ENCODE measurements at regions not wholly inside any gene's neighbourhood (a gene's known extent, or its start where the extent isn't known, plus 50 kb on each side); places are given as distances from the start of the nearest gene placed in this dataset.

GRCh38 chr4:185994750-185995149 lies 74.2 kb upstream of the TLR3 start:
- H3K4me3 ChIP-seq (ENCODE audit: low read depth, low read length): no peak overlapping the region
- TF ChIP-seq CTCF (IDR thresholded peaks at IDR 0.05; ENCODE audit: low read depth, low read length): no peak

GRCh38 chr4:185995665-185996064 lies 73.3 kb upstream of the TLR3 start:
- no peak for DNase-seq (ENCODE audit: low read depth, low spot score)
- in situ Hi-C loops (cut with HindIII; ENCODE audit: low sequenced_read_pairs): no loop called here
- H3K4me3 ChIP-seq (ENCODE audit: low read depth, low read length): no peak overlapping the region
- TF ChIP-seq CTCF (IDR thresholded peaks at IDR 0.05; ENCODE audit: low read depth, low read length): no peak

More at GRCh38 chr4:185994750-185995149, 74.2 kb upstream of the TLR3 start:
- DNase-seq (ENCODE audit: low read depth, low spot score): no peak
- in situ Hi-C loops (cut with HindIII; ENCODE audit: low sequenced_read_pairs): no loop called here

DNA sequence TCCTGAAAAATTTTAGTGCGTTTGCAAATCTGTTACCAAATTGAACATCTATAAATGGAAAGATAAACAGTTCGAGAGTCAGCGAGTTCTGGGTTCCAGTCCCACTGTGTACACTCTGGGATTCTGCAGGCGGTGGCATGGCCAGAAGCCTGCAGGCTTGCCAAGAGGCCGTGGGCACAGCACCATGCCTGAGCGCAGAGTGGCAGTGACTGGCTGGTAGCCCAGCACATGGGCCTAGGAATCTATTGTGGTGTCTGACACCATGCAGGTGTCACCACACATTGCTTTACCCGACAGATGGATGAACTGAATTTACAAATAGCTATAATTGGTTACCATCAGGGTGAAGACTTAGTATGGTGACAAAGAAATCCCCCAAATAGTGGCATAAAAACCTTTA lies 71.7 kb upstream of the TLR3 start:
- in situ Hi-C loops (cut with HindIII; ENCODE audit: low sequenced_read_pairs): no loop called here
- no peak overlapping the region for H3K4me3 ChIP-seq (ENCODE audit: low read depth, low read length)
- no peak for TF ChIP-seq CTCF (IDR thresholded peaks at IDR 0.05; ENCODE audit: low read depth, low read length)
- no peak for DNase-seq (ENCODE audit: low read depth, low spot score)

- H3K4me3 ChIP-seq (ENCODE audit: low read depth, low read length): no peak overlapping the region
- in situ Hi-C loops (cut with HindIII; ENCODE audit: low sequenced_read_pairs): no loop called here
- TF ChIP-seq CTCF (IDR thresholded peaks at IDR 0.05; ENCODE audit: low read depth, low read length): no peak
- peak; percentile 36 for DNase-seq (ENCODE audit: low read depth, low spot score)
These were observed 70.2 kb upstream of the TLR3 start for GRCh38 chr4:185998791-185999190.

GRCh38 chr4:185999207-185999606 lies 69.7 kb upstream of the TLR3 start:
- DNase-seq (ENCODE audit: low read depth, low spot score): no peak
- in situ Hi-C loops (cut with HindIII; ENCODE audit: low sequenced_read_pairs): no loop called here
- TF ChIP-seq CTCF (IDR thresholded peaks at IDR 0.05; ENCODE audit: low read depth, low read length): no peak
- no peak overlapping the region for H3K4me3 ChIP-seq (ENCODE audit: low read depth, low read length)

DNA sequence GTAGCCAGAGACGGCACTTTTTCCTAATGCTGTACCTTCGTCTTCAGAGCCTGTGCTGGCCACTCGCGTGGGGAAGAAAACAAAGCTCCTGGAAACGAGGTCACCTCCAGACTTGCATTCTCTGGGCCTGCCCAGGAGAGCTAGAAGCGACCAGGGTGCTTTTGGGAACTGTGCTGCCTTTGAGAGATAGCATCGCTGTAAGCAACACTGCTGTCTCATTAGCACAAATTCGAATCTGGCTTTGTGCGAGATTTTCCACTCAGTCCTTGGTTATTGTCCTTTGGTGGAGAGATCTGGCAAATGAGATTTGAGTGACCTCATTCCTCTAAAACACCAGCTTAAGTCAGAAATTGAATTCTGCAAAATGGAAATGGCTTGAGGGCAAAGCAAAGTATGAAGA lies 66.1 kb upstream of the TLR3 start:
- H3K4me3 ChIP-seq (ENCODE audit: low read depth, low read length): no peak overlapping the region
- DNase-seq (ENCODE audit: low read depth, low spot score): no peak
- in situ Hi-C loops (cut with HindIII; ENCODE audit: low sequenced_read_pairs): no loop called here

More for the DNA sequence above, 66.1 kb upstream of the TLR3 start:
- TF ChIP-seq CTCF (IDR thresholded peaks at IDR 0.05; ENCODE audit: low read depth, low read length): no peak
